H1 (cell line): ENCODE measurements at regions not wholly inside any gene's neighbourhood (a gene's known extent, or its start where the extent isn't known, plus 50 kb on each side); places are given as distances from the start of the nearest gene placed in this dataset.

ENCODE experiments used
- CTCF ChIA-PET: fragments of 300-600 bp; sonication (Branson Sonifier 250); formaldehyde crosslinking; loops from one replicate; lab custom pipeline; 2021; ENCODE audit not compliant: partially characterized antibody; lab: Charles Lee
- POLR2A ChIA-PET: fragments of 300-600 bp; sonication (Branson Sonifier 250); formaldehyde crosslinking; loops from one replicate; lab custom pipeline; 2021; ENCODE audit warnings: inconsistent platforms; ENCODE audit not compliant: partially characterized antibody; lab: Charles Lee
- DNase-seq, 2 experiments: peaks; one replicate each; pipeline versions ENCODE4 v3.0.0 to v3.0.0-alpha.2; 2010 to 2022; ENCODE audit warnings: low spot score in 2 of 2, low read depth in 1 of 2, mixed read lengths in 1 of 2
- FAIRE-seq: peaks from 2 replicates; lab custom pipeline; 2011; peaks lifted over from hg19 to GRCh38; lab: Jason Lieb, UNC
- H2AFZ ChIP-seq: 2 replicates; pipeline ENCODE4 v1.8.1; 2012; ENCODE audit warnings: low read length, inconsistent platforms
- H2AK5ac ChIP-seq: 2 replicates; pipeline ENCODE4 v1.6.1; 2013; ENCODE audit warnings: low read depth, low read length
- H2BK120ac ChIP-seq: replicated peaks from 2 replicates; pipeline ENCODE3; 2013; ENCODE audit warnings: low read depth, low read length, inconsistent platforms
- H2BK12ac ChIP-seq: 2 replicates; pipeline ENCODE4 v1.6.1; 2013; ENCODE audit warnings: low read depth, low read length
- H2BK15ac ChIP-seq: 2 replicates; pipeline ENCODE4 v1.6.1; 2013; ENCODE audit warnings: low read length
- H2BK20ac ChIP-seq: 2 replicates; pipeline ENCODE4 v1.6.1; 2013; ENCODE audit warnings: low read length
- H2BK5ac ChIP-seq: 2 replicates; pipeline ENCODE4 v1.6.1; 2013; ENCODE audit warnings: low read depth, low read length
- H3K14ac ChIP-seq: 2 replicates; pipeline ENCODE4 v1.6.1; 2013; ENCODE audit warnings: inconsistent platforms; ENCODE audit not compliant: insufficient read length
- H3K18ac ChIP-seq: 2 replicates; pipeline ENCODE4 v1.6.1; 2013; ENCODE audit warnings: low read length; ENCODE audit errors: extremely low read depth
- H3K23ac ChIP-seq: 2 replicates; pipeline ENCODE4 v1.6.1; 2013; ENCODE audit warnings: inconsistent platforms; ENCODE audit not compliant: insufficient read length
- H3K23me2 ChIP-seq: 2 replicates; pipeline ENCODE4 v1.6.1; 2013; ENCODE audit warnings: low read depth, low read length
- H3K27ac ChIP-seq: 2 replicates; pipeline ENCODE4 v1.6.1; 2011; ENCODE audit warnings: low read depth, low read length, inconsistent platforms
- H3K27me3 ChIP-seq, 4 experiments: replicated peaks in 1 of 4; 1 replicate in 1 of 4; 2 replicates in 3 of 4; pipeline versions ENCODE4 v1.6.1 to v1.8.1; 2011 to 2013; ENCODE audit warnings: low read length in 3 of 4, mild to moderate bottlenecking in 3 of 4, inconsistent platforms in 2 of 4, mixed read lengths in 2 of 4, moderate library complexity in 1 of 4; ENCODE audit not compliant: control insufficient read depth in 3 of 4, insufficient read depth in 3 of 4; ENCODE audit errors: extremely low read depth in 1 of 4
- H3K36me3 ChIP-seq, 4 experiments: 2 replicates each; pipeline versions ENCODE4 v1.6.1 to v1.8.1; 2011 to 2013; ENCODE audit warnings: mild to moderate bottlenecking in 4 of 4, low read length in 3 of 4, moderate library complexity in 2 of 4, control low read depth in 1 of 4, inconsistent platforms in 1 of 4; ENCODE audit not compliant: insufficient read depth in 4 of 4, control insufficient read depth in 2 of 4
- H3K4ac ChIP-seq: replicated peaks from 2 replicates; pipeline ENCODE3; 2013; ENCODE audit warnings: low read length, low read depth, mixed read lengths, inconsistent platforms; ENCODE audit not compliant: insufficient read length
- H3K4me1 ChIP-seq, 4 experiments: replicated peaks in 1 of 4; 1 replicate in 1 of 4; 2 replicates in 3 of 4; pipeline versions ENCODE4 v1.6.1 to v1.8.1; 2011 to 2013; ENCODE audit warnings: low read length in 3 of 4, inconsistent platforms in 2 of 4, mixed read lengths in 1 of 4; ENCODE audit not compliant: insufficient read depth in 4 of 4, control insufficient read depth in 3 of 4
- H3K4me2 ChIP-seq, 2 experiments: 2 replicates each; pipeline versions ENCODE4 v1.6.1 to v1.8.1; 2011 to 2013; ENCODE audit warnings: low read depth in 2 of 2, low read length in 2 of 2, control low read depth in 1 of 2, inconsistent platforms in 1 of 2, mild to moderate bottlenecking in 1 of 2; ENCODE audit not compliant: insufficient read depth in 1 of 2
- H3K4me3 ChIP-seq, 4 experiments: fragments of 200-600, 300-600 bp in 1 of 4; sonication (generic), shearing (Covaris generic), sonication (Bioruptor Twin) in 1 of 4; 2 replicates each; pipeline versions ENCODE4 v1.5.1 to v1.8.1; 2011 to 2016; ENCODE audit warnings: low read length in 4 of 4, low read depth in 3 of 4, control low read depth in 2 of 4, inconsistent platforms in 2 of 4, mild to moderate bottlenecking in 2 of 4, mixed read lengths in 1 of 4, moderate library complexity in 1 of 4; ENCODE audit not compliant: insufficient read depth in 2 of 4; ENCODE audit errors: extremely low read depth in 1 of 4
- H3K56ac ChIP-seq: replicated peaks from 2 replicates; pipeline ENCODE3; 2013; ENCODE audit warnings: low read depth, mild to moderate bottlenecking, mixed read lengths, low read length, inconsistent platforms; ENCODE audit not compliant: insufficient read length
- H3K79me1 ChIP-seq: 2 replicates; pipeline ENCODE4 v1.6.1; 2013; ENCODE audit warnings: low read depth, low read length, control low read depth
- H3K79me2 ChIP-seq, 2 experiments: 2 replicates each; pipeline versions ENCODE4 v1.6.1 to v1.8.1; 2012 to 2013; ENCODE audit warnings: low read length in 2 of 2, mild to moderate bottlenecking in 2 of 2, inconsistent platforms in 1 of 2; ENCODE audit not compliant: insufficient read depth in 2 of 2, control insufficient read depth in 1 of 2
- H3K9ac ChIP-seq, 4 experiments: replicated peaks in 1 of 4; 1 replicate in 1 of 4; 2 replicates in 3 of 4; pipeline versions ENCODE4 v1.6.1 to v1.8.1; 2011 to 2013; ENCODE audit warnings: low read depth in 3 of 4, low read length in 3 of 4, control low read depth in 2 of 4, mild to moderate bottlenecking in 2 of 4, moderate library complexity in 2 of 4, inconsistent platforms in 1 of 4; ENCODE audit errors: extremely low read depth in 1 of 4
- H3K9me3 ChIP-seq, 2 experiments: 2 replicates each; pipeline versions ENCODE4 v1.6.1 to v1.8.1; 2012 to 2013; ENCODE audit warnings: mild to moderate bottlenecking in 2 of 2, moderate library complexity in 2 of 2, control low read depth in 1 of 2, inconsistent platforms in 1 of 2, low read depth in 1 of 2, low read length in 1 of 2, mixed read lengths in 1 of 2; ENCODE audit not compliant: insufficient read depth in 2 of 2
- H4K20me1 ChIP-seq, 2 experiments: replicated peaks in 1 of 2; 2 replicates each; pipeline versions ENCODE3 to v1.8.1; 2011 to 2013; ENCODE audit warnings: inconsistent platforms in 2 of 2, low read length in 2 of 2, mild to moderate bottlenecking in 1 of 2; ENCODE audit not compliant: insufficient read depth in 2 of 2, control insufficient read depth in 1 of 2
- H4K5ac ChIP-seq: 2 replicates; pipeline ENCODE4 v1.6.1; 2013; ENCODE audit warnings: low read length, low read depth, mixed read lengths, inconsistent platforms; ENCODE audit not compliant: insufficient read length
- H4K8ac ChIP-seq: 2 replicates; pipeline ENCODE4 v1.8.0; 2013; ENCODE audit warnings: mild to moderate bottlenecking, moderate library complexity, low read length, inconsistent platforms; ENCODE audit not compliant: insufficient read depth; ENCODE audit errors: extremely low read depth
- H4K91ac ChIP-seq: replicated peaks from 2 replicates; pipeline ENCODE3; 2013; ENCODE audit warnings: low read length, mixed read lengths, inconsistent platforms; ENCODE audit not compliant: insufficient read length
- RFX5 ChIP-seq: IDR thresholded peaks from 2 replicates; pipeline ENCODE4 v1.6.1; 2011; ENCODE audit warnings: low read depth, low read length, improper control_type of control experiment, borderline replicate concordance
- RXRA ChIP-seq: IDR thresholded peaks from 2 replicates; pipeline ENCODE4 v1.6.1; 2011; ENCODE audit warnings: low read depth, mild to moderate bottlenecking, low read length, moderate library complexity; ENCODE audit not compliant: insufficient read depth
- TAF7 ChIP-seq: optimal IDR thresholded peaks from 2 replicates; pipeline ENCODE3; 2011; ENCODE audit warnings: low read depth, mild to moderate bottlenecking, inconsistent platforms, low read length, moderate library complexity, borderline replicate concordance
- WGBS, 2 experiments: shearing (Covaris generic) in 1 of 2; methylation state at CpG; one replicate each; pipeline versions ENCODE4 v1.1.6 to v1.1.7; 2013 to 2015; ENCODE audit warnings: low lambda C conversion rate in 2 of 2, mixed read lengths in 2 of 2, inconsistent platforms in 1 of 2, low coverage in 1 of 2, missing lambda C conversion rate in 1 of 2; ENCODE audit not compliant: insufficient replicate concordance in 2 of 2, insufficient coverage in 1 of 2, insufficient read length in 1 of 2; ENCODE audit errors: extremely low coverage in 1 of 2, missing lambda C conversion rate in 1 of 2; 5-methylcytosine and 5-hydroxymethylcytosine counted together
- TF ChIP-seq, protein P1 (sequence below): IDR thresholded peaks from 2 replicates; pipeline ENCODE4 v1.6.1; 2012; ENCODE audit warnings: inconsistent platforms

DNA sequence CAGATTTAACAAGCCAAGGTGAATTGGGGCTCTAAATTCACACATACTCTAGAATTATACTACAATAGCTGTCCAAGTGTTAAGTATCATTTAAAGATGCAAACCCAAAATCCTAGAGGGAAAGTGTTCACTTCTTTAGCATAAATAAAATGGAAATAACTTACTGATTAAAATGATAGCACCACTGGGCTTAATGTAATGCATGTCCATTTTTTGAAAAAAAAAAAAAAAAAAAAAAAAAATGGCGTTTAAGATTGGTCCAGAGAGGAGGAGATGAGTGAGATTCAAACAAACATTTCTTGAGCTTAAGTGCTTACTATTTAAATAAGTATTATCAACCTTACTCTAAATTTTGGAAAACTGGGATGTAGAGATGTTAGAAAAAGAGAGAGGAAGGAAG is 251.5 kb upstream of the CWC22 start:
- Histone ChIP-seq H2BK120ac (no peak overlapping the region), H3K18ac (no peak overlapping the region), H3K79me1 (no peaks in the 10 kb centered on the region), H2BK5ac (no peak overlapping the region), H3K4me1 (no peaks in the 10 kb centered on the region; a peak in 1 of 7 replicates), H4K20me1 (no peaks in the 10 kb centered on the region), H4K8ac (no peak overlapping the region), H3K27me3 (no peaks in the 10 kb centered on the region), H3K23me2 (peaks cover 1% of the 10 kb centered on the region; the same call in 1 of the 2 replicates), H2AFZ (no peak overlapping the region), H2BK12ac (no peak overlapping the region), H3K9me3 (no peaks in the 10 kb centered on the region), H4K5ac (no peak overlapping the region), H3K23ac (no peak overlapping the region), H2AK5ac (no peak overlapping the region), H3K4me3 (no peak overlapping the region), H3K27ac (no peak overlapping the region), H3K4me2 (no peak overlapping the region), H2BK15ac (no peak overlapping the region), H3K14ac (no peak overlapping the region), H3K36me3 (no peaks in the 10 kb centered on the region)
- WGBS, 2 experiments = no CpG with 5 or more reads among the region's 1 CpG
- DNase-seq (no peak), FAIRE-seq (no peak)
- TF ChIP-seq RFX5 (no peak), RXRA (no peak), TAF7 (no peak)
- TF ChIP-seq, protein P1, sequence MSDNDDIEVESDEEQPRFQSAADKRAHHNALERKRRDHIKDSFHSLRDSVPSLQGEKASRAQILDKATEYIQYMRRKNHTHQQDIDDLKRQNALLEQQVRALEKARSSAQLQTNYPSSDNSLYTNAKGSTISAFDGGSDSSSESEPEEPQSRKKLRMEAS = no peak
- TF ChIP-seq, all 59 proteins: peak for 0
- ChIA-PET CTCF (interaction anchor here (0.6 to 1.0 kb wide), 2 partner anchors 332 to 800 kb away, joined by 3 read pairs; no protein-coding TSS in a partner anchor), POLR2A (no interaction called here)
- Histone ChIP-seq H4K91ac (no peak overlapping the region), H3K4ac (no peak overlapping the region), H3K9ac (no peak overlapping the region), H2BK20ac (no peak overlapping the region), H3K79me2 (no peaks in the 10 kb centered on the region), H3K56ac (no peak overlapping the region)
